ENCODE measurements at regions not wholly inside any gene's neighbourhood (a gene's known extent, or its start where the extent isn't known, plus 50 kb on each side); places are given as distances from the start of the nearest gene placed in this dataset.
"Not testable (repeated sequence)": the region's sequence is repeated elsewhere in the genome, so short reads cannot be mapped to it uniquely, and the experiment has no call there.

DNA sequence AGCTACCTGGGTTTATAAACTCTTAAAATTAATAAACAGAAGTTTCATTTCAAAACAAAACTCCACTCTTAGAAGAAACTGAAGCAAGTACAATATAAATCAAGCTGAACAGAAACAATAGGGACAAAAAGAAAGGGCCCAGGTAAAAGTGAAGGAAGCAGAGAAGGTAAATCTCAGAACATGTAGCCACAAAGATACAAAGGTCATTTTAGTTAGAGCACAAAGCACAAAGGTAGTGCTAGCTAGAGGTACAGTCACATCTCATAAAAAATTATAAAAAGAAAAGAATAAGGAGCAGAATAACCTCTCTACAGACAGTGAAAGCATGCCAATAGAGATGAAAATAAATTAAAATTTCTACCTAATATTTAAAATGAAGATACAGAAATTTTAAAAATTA is 90.4 kb upstream of the C5orf63 start:
- no peak overlapping the region for H3K4me3 Mint-ChIP-seq
- TF ChIP-seq CTCF (IDR thresholded peaks at IDR 0.05) = no peak
- no peak for DNase-seq
- CTCF ChIA-PET = no interaction called here
- no peaks in the 10 kb centered on the region for H3K36me3 Mint-ChIP-seq (ENCODE audit: low read depth)
- peaks cover 20% of the 10 kb centered on the region for H3K27me3 Mint-ChIP-seq
- no peaks in the 10 kb centered on the region for H3K4me1 Mint-ChIP-seq
- POLR2A ChIA-PET = no interaction called here
- no peak overlapping the region for H3K27ac Mint-ChIP-seq
- H3K9me3 Mint-ChIP-seq = peaks cover 2% of the 10 kb centered on the region
- intact Hi-C loops (cut with micrococcal nuclease) = no loop called here
- ATAC-seq (ENCODE audit: low read depth) = no peak

- intact Hi-C loops (cut with micrococcal nuclease) = no loop called here
- POLR2A ChIA-PET = no interaction called here
- H3K36me3 Mint-ChIP-seq (ENCODE audit: low read depth) = no peaks in the 10 kb centered on the region
- DNase-seq = no peak
- no peak overlapping the region for H3K27ac Mint-ChIP-seq
- CTCF ChIA-PET = no interaction called here
- no peak for TF ChIP-seq CTCF (IDR thresholded peaks at IDR 0.05)
- H3K4me1 Mint-ChIP-seq = no peaks in the 10 kb centered on the region
- H3K27me3 Mint-ChIP-seq = peaks cover 5% of the 10 kb centered on the region
- no peak overlapping the region for H3K4me3 Mint-ChIP-seq
- peaks cover 6% of the 10 kb centered on the region for H3K9me3 Mint-ChIP-seq
- ATAC-seq (ENCODE audit: low read depth) = no peak
Measured at GRCh38 chr5:127170918-127171600, 97.8 kb upstream of the C5orf63 start.

DNA sequence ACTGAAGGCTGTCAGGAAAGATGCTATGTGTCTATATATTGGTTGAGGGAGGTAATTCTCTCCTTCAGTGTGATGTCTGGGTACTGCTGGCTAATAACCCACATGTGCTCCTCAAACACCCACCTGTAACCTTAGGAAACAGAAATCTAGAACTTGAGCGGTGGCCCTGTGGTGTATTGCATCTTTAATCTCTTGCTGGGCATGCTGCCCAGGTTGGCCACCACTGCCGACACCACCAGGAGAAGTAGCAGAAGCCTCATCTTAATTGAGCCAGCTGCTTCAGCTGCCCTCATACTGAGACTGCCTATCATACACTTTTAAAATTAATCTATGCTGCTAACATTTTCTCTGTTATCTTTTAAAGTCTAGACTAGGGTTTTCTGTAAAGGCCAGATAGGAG is 103.5 kb upstream of the C5orf63 start:
- no peak overlapping the region for H3K4me3 Mint-ChIP-seq
- ChIA-PET CTCF (no interaction called here), POLR2A (no interaction called here)
- DNase-seq (no peak), ATAC-seq (ENCODE audit: low read depth) (no peak)
- H3K4me1 Mint-ChIP-seq = no peaks in the 10 kb centered on the region
- intact Hi-C loops (cut with micrococcal nuclease) = no loop called here
- TF ChIP-seq CTCF (IDR thresholded peaks at IDR 0.05) = no peak
- H3K9me3 Mint-ChIP-seq = peaks cover 6% of the 10 kb centered on the region
- no peak overlapping the region for H3K27ac Mint-ChIP-seq
- H3K36me3 Mint-ChIP-seq (ENCODE audit: low read depth) = no peaks in the 10 kb centered on the region
- peaks cover 10% of the 10 kb centered on the region for H3K27me3 Mint-ChIP-seq

- intact Hi-C loops (cut with micrococcal nuclease); H3K36me3 Mint-ChIP-seq (ENCODE audit: low read depth); ATAC-seq (ENCODE audit: low read depth); DNase-seq; H3K27me3 Mint-ChIP-seq; H3K4me3 Mint-ChIP-seq; CTCF ChIA-PET; H3K27ac Mint-ChIP-seq; H3K9me3 Mint-ChIP-seq; H3K4me1 Mint-ChIP-seq; POLR2A ChIA-PET: not testable (repeated sequence)
Measured at GRCh38 chr5:127182631-127183030, 108.0 kb upstream of the MEGF10 start.

GRCh38 chr5:127183332-127183731 is 107.3 kb upstream of the MEGF10 start:
- Mint-ChIP-seq H3K4me3 (no peak overlapping the region), H3K36me3 (ENCODE audit: low read depth) (no peaks in the 10 kb centered on the region), H3K4me1 (no peaks in the 10 kb centered on the region), H3K27me3 (peaks cover 7% of the 10 kb centered on the region), H3K9me3 (no peaks in the 10 kb centered on the region), H3K27ac (no peak overlapping the region)
- no peak for TF ChIP-seq CTCF (IDR thresholded peaks at IDR 0.05)
- DNase-seq (no peak), ATAC-seq (ENCODE audit: low read depth) (no peak)
- intact Hi-C loops (cut with micrococcal nuclease) = no loop called here
- CTCF ChIA-PET = no interaction called here
- POLR2A ChIA-PET = no interaction called here

DNA sequence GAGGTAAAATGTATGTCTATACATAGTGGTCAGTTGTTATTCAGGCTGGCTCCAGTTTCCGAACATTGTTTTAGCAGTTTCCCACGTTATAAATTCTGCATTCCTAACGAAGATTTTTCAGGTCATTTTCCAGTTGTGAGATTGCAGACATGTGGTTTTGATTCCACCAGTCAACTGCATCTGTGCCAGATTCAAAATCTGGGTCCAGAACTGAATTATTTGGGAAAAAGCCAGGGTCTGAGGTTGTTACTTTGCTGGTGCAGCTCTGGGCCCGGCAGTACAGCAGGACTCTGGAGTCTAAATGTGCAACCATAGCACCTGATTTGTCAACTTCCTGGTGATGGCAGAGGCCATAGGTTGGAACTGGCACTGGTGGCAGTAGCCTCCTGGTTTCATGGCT is 105.7 kb upstream of the MEGF10 start:
- H3K9me3 Mint-ChIP-seq = no peaks in the 10 kb centered on the region
- H3K4me1 Mint-ChIP-seq = no peaks in the 10 kb centered on the region

More for the DNA sequence above, 105.7 kb upstream of the MEGF10 start:
- ChIA-PET CTCF (no interaction called here), POLR2A (no interaction called here)
- no peak overlapping the region for H3K4me3 Mint-ChIP-seq
- peaks cover 7% of the 10 kb centered on the region for H3K27me3 Mint-ChIP-seq
- ATAC-seq (ENCODE audit: low read depth) = no peak
- H3K36me3 Mint-ChIP-seq (ENCODE audit: low read depth) = no peaks in the 10 kb centered on the region
- intact Hi-C loops (cut with micrococcal nuclease) = no loop called here
- no peak overlapping the region for H3K27ac Mint-ChIP-seq
- no peak for TF ChIP-seq CTCF (IDR thresholded peaks at IDR 0.05)
- DNase-seq = no peak
